ENCODE measurements at regions not wholly inside any gene's neighbourhood (a gene's known extent, or its start where the extent isn't known, plus 50 kb on each side); places are given as distances from the start of the nearest gene placed in this dataset.

GRCh38 chr6:147037881-147038280 lies 166.3 kb upstream of the STXBP5 start:
- no peak for DNase-seq (ENCODE audit: low read depth)

- DNase-seq (ENCODE audit: low read depth): peak; percentile 37
Observed at GRCh38 chr6:147040121-147040910, 163.9 kb upstream of the STXBP5 start.

GRCh38 chr6:147042679-147043078 lies 161.5 kb upstream of the STXBP5 start:
- DNase-seq (ENCODE audit: low read depth): no peak

GRCh38 chr6:147043994-147044477 lies 160.2 kb upstream of the STXBP5 start:
- no peak for DNase-seq (ENCODE audit: low read depth)

- DNase-seq (ENCODE audit: low read depth): no peak
Observed at GRCh38 chr6:147046141-147046877, 157.9 kb upstream of the STXBP5 start.

GRCh38 chr6:147048930-147049329 lies 155.3 kb upstream of the STXBP5 start:
- DNase-seq (ENCODE audit: low read depth): no peak

- peak; percentile 26 for DNase-seq (ENCODE audit: low read depth)
Observed at GRCh38 chr6:147053311-147053921, 150.8 kb upstream of the STXBP5 start.

- DNase-seq (ENCODE audit: low read depth): no peak
Observed at GRCh38 chr6:147054158-147054557, 150.1 kb upstream of the STXBP5 start.

- DNase-seq (ENCODE audit: low read depth): no peak
Observed at GRCh38 chr6:147054871-147055270, 149.3 kb upstream of the STXBP5 start.

- no peak for DNase-seq (ENCODE audit: low read depth)
Observed at GRCh38 chr6:147055821-147056392, 148.3 kb upstream of the STXBP5 start.

- no peak for DNase-seq (ENCODE audit: low read depth)
Observed at GRCh38 chr6:147057188-147057587, 147.0 kb upstream of the STXBP5 start.

GRCh38 chr6:147057705-147058342 lies 146.4 kb upstream of the STXBP5 start:
- no peak for DNase-seq (ENCODE audit: low read depth)

- no peak for DNase-seq (ENCODE audit: low read depth)
Observed at GRCh38 chr6:147058786-147059385, 145.3 kb upstream of the STXBP5 start.

GRCh38 chr6:147060636-147061035 lies 143.6 kb upstream of the STXBP5 start:
- no peak for DNase-seq (ENCODE audit: low read depth)

GRCh38 chr6:147061252-147061651 lies 143.0 kb upstream of the STXBP5 start:
- DNase-seq (ENCODE audit: low read depth): no peak

- DNase-seq (ENCODE audit: low read depth): peak; percentile 84
Observed at GRCh38 chr6:147063469-147064031, 140.7 kb upstream of the STXBP5 start.

- no peak for DNase-seq (ENCODE audit: low read depth)
Observed at GRCh38 chr6:147065786-147066185, 138.4 kb upstream of the STXBP5 start.

- DNase-seq (ENCODE audit: low read depth): no peak
Observed at GRCh38 chr6:147067184-147067583, 137.0 kb upstream of the STXBP5 start.

GRCh38 chr6:147071776-147072175 lies 132.4 kb upstream of the STXBP5 start:
- DNase-seq (ENCODE audit: low read depth): no peak

GRCh38 chr6:147075381-147075780 lies 128.8 kb upstream of the STXBP5 start:
- DNase-seq (ENCODE audit: low read depth): no peak

- no peak for DNase-seq (ENCODE audit: low read depth)
Observed at GRCh38 chr6:147077251-147077650, 127.0 kb upstream of the STXBP5 start.
